Astrocyte of the spinal cord (primary cell): ENCODE measurements at regions not wholly inside any gene's neighbourhood (a gene's known extent, or its start where the extent isn't known, plus 50 kb on each side); places are given as distances from the start of the nearest gene placed in this dataset.

Experiments used
- DNase-seq: peaks from one replicate; pipeline ENCODE4 v3.0.0; 2011; ENCODE audit warnings: low read depth, low spot score
- H3K4me3 ChIP-seq: 2 replicates; pipeline ENCODE4 v1.5.1; 2011; ENCODE audit warnings: low read depth, mild to moderate bottlenecking, low read length, moderate library complexity
- CTCF ChIP-seq: IDR thresholded peaks from 2 replicates; pipeline ENCODE4 v1.5.1; 2012; ENCODE audit warnings: low read depth, mild to moderate bottlenecking, low read length, inconsistent platforms
- in situ Hi-C: cut with HindIII; loops from 2 replicates; pipeline ENCODE4 v1.10.0; 2017; ENCODE audit warnings: low sequenced_read_pairs

- TF ChIP-seq CTCF, result no peak
- H3K4me3 ChIP-seq, result no peak overlapping the region
- no peak for DNase-seq
- in situ Hi-C loops, result no loop called here
Measured at GRCh38 chr12:66061076-66061475, 69.5 kb downstream of the LLPH start.

- in situ Hi-C loops, result no loop called here
- no peak overlapping the region for H3K4me3 ChIP-seq
- TF ChIP-seq CTCF, result no peak
- DNase-seq, result no peak
Measured at GRCh38 chr12:66060163-66060907, 70.2 kb downstream of the LLPH start.

- TF ChIP-seq CTCF, result no peak
- no peak overlapping the region for H3K4me3 ChIP-seq
- DNase-seq, result no peak
- in situ Hi-C loops, result no loop called here
Measured at GRCh38 chr12:66059666-66060065, 70.9 kb downstream of the LLPH start.

GRCh38 chr12:66058554-66058953 lies 72.0 kb downstream of the LLPH start:
- TF ChIP-seq CTCF, result no peak
- no peak overlapping the region for H3K4me3 ChIP-seq
- in situ Hi-C loops, result no loop called here
- no peak for DNase-seq

GRCh38 chr12:66055837-66056319 lies 74.7 kb downstream of the LLPH start:
- no peak for TF ChIP-seq CTCF
- in situ Hi-C loops, result no loop called here
- DNase-seq, result no peak
- no peak overlapping the region for H3K4me3 ChIP-seq

- in situ Hi-C loops, result no loop called here
- H3K4me3 ChIP-seq, result no peak overlapping the region
- no peak for DNase-seq
- no peak for TF ChIP-seq CTCF
Measured at GRCh38 chr12:66052988-66053615, 77.4 kb downstream of the LLPH start.
